Uterus (tissue), 2 donors: ENCODE measurements at regions not wholly inside any gene's neighbourhood (a gene's known extent, or its start where the extent isn't known, plus 50 kb on each side); places are given as distances from the start of the nearest gene placed in this dataset.

ENCODE experiments used
- CTCF ChIP-seq, 4 experiments: fragments of 200-600 bp in 2 of 4; fragments of 450-650 bp in 2 of 4; sonication (generic) in 2 of 4; IDR thresholded peaks; one replicate each; pipeline ENCODE4 v1.5.1; 2016 to 2019; ENCODE audit warnings: antibody characterized with exemption in 4 of 4, mild to moderate bottlenecking in 2 of 4, moderate library complexity in 1 of 4
- POLR2A ChIP-seq, 2 donors: fragments of 450-650 bp; IDR thresholded peaks; one replicate each; pipeline ENCODE4 v1.6.1; 2016; ENCODE audit warnings: antibody characterized with exemption in 2 of 2, mild to moderate bottlenecking in 1 of 2, moderate library complexity in 1 of 2

GRCh38 chr11:116285026-116285425 is 487.8 kb downstream of the BUD13 start:
- TF ChIP-seq CTCF (IDR thresholded peaks at IDR 0.05) = no peak
- TF ChIP-seq POLR2A (IDR thresholded peaks at IDR 0.05) = no peak
